ENCODE measurements at regions not wholly inside any gene's neighbourhood (a gene's known extent, or its start where the extent isn't known, plus 50 kb on each side); places are given as distances from the start of the nearest gene placed in this dataset.
A peak's percentile ranks its signal among the peaks of the same experiment; 100 is the strongest.
"Not testable (repeated sequence)": the region's sequence is repeated elsewhere in the genome, so short reads cannot be mapped to it uniquely, and the experiment has no call there.

GRCh38 chrX:129007631-129008030, 515.7 kb downstream of the SMARCA1 start:
- no peak overlapping the region for H3K4me3 Mint-ChIP-seq
- CTCF ChIA-PET = no interaction called here
- H3K9me3 Mint-ChIP-seq = no peaks in the 10 kb centered on the region
- DNase-seq = no peak
- no peaks in the 10 kb centered on the region for H3K4me1 Mint-ChIP-seq
- H3K27me3 Mint-ChIP-seq = no peaks in the 10 kb centered on the region
- H3K36me3 Mint-ChIP-seq = no peaks in the 10 kb centered on the region
- no peak overlapping the region for H3K27ac Mint-ChIP-seq

DNA sequence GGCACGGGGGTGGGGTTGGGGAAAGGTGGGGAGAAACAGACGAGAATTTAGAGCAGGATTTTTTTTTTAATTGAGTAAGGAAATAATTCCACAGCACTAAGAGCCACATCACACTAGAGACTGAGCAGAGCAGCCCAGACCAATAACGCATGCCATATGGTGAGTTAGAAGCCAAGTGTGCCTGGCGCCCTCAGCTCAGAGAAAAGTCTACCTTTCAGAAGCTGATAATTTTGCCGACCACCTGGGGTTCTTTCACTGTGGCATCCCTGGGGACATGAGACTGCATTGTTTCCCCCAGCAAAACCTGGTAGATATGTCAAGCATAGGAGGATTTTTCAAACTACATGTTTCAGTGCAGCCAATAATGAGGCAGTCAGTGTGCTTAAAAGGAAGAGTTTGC, 516.8 kb downstream of the SMARCA1 start:
- H3K9me3 Mint-ChIP-seq = no peaks in the 10 kb centered on the region
- no peak for DNase-seq
- no peaks in the 10 kb centered on the region for H3K4me1 Mint-ChIP-seq
- no peak overlapping the region for H3K27ac Mint-ChIP-seq
- H3K36me3 Mint-ChIP-seq = no peaks in the 10 kb centered on the region
- CTCF ChIA-PET = no interaction called here
- H3K4me3 Mint-ChIP-seq = no peak overlapping the region
- H3K27me3 Mint-ChIP-seq = no peaks in the 10 kb centered on the region

DNA sequence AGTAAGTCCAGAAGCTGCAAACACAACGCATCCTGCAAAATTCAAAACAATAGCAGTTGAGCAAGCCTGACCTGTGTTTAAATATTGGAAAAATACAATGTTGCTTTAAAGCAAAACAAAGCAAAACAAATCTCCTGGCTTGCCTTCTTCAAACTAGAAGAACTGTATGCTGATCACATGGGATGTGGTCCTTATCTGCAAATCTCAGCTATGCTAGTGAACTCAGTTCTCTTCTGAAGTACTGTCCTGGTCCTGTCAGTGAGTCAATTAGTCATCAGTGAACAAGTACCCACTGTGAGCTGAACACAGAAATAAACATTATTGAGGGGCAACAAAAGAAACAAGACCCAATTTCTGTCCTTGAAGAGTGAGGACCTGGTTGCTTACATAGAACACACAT, 522.5 kb downstream of the SMARCA1 start:
- Mint-ChIP-seq H3K36me3 (no peaks in the 10 kb centered on the region), H3K4me1 (no peaks in the 10 kb centered on the region), H3K4me3 (no peak overlapping the region), H3K27me3 (no peaks in the 10 kb centered on the region), H3K9me3 (no peaks in the 10 kb centered on the region), H3K27ac (no peak overlapping the region)
- DNase-seq = no peak
- CTCF ChIA-PET = no interaction called here

DNA sequence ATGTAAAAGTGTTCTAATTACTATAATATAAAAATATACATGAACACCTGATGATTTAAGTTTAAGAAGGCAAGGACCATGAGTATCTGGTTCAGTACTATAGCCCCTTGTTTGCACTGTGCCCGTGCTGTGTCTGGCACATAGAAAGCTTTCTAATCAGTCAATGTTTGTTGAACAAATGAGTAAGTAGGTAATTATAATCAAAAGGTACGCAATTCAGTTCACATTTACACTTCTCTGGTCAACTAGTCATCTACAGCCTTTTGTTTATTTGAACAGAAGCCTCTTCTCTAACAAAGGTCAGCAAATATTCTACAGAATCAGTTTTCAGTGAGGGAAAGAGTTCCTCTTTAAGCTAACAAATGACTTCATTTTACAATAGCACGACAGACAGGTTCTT, 523.3 kb downstream of the SMARCA1 start:
- no peaks in the 10 kb centered on the region for H3K4me1 Mint-ChIP-seq
- H3K36me3 Mint-ChIP-seq = no peaks in the 10 kb centered on the region
- H3K9me3 Mint-ChIP-seq = no peaks in the 10 kb centered on the region
- H3K27ac Mint-ChIP-seq = no peak overlapping the region
- CTCF ChIA-PET = no interaction called here
- DNase-seq = no peak
- no peak overlapping the region for H3K4me3 Mint-ChIP-seq
- no peaks in the 10 kb centered on the region for H3K27me3 Mint-ChIP-seq

DNA sequence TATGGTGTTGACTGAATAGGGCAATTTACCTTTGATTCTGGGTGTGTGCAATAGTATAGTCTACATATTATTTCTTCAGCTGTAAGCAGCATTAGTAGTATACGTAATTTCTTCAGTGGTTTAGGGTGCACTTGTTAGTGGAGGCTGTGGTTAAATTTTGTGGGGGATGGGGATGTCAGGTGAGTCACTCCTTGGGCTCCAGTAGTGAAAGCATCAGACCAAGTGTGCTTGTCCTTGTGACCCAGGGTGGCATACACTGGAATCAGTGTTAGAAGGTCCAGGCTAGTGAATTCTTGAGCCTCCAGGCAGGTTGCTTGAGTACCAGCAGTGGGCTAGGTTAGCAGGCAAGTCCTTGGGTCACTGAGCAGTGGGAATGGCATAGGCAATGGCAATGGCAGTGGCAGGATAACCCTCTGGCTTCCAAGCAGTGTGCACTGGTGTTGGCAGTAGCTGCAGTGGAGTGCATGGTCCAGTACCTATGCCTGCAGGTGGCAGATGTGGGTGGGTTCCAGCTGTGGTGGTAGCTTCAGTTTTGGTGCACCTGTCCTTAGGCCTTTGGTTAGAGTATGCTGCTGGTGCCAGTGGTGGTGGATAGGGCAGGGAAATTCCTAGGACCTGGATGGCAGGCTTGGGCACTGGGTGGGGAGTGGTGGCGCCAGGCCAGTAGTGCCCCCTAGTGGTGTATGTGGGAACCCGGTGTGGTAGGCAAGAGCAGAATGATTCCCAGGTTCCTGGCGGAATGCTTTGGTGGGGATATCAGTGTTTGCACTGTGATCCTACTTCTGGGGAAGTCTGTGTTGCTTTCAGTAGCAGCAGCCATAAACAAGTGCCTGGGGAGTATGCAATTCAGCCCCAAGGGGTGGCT, 531.0 kb downstream of the SMARCA1 start:
- DNase-seq = peak; percentile 18
- Mint-ChIP-seq H3K27me3 (no peaks in the 10 kb centered on the region), H3K4me1 (no peaks in the 10 kb centered on the region), H3K4me3 (no peak overlapping the region), H3K36me3 (no peaks in the 10 kb centered on the region), H3K27ac (no peak overlapping the region), H3K9me3 (peaks cover 2% of the 10 kb centered on the region)
- CTCF ChIA-PET = no interaction called here

GRCh38 chrX:128975745-128976144, 547.5 kb downstream of the SMARCA1 start:
- Mint-ChIP-seq H3K9me3 (no peaks in the 10 kb centered on the region), H3K27ac (no peak overlapping the region), H3K4me1 (no peaks in the 10 kb centered on the region), H3K27me3 (no peaks in the 10 kb centered on the region), H3K4me3 (no peak overlapping the region), H3K36me3 (no peaks in the 10 kb centered on the region)
- CTCF ChIA-PET = no interaction called here
- peak; percentile 31 for DNase-seq

- H3K36me3 Mint-ChIP-seq = no peaks in the 10 kb centered on the region
These were observed 550.3 kb downstream of the SMARCA1 start for GRCh38 chrX:128973033-128973432.

DNA sequence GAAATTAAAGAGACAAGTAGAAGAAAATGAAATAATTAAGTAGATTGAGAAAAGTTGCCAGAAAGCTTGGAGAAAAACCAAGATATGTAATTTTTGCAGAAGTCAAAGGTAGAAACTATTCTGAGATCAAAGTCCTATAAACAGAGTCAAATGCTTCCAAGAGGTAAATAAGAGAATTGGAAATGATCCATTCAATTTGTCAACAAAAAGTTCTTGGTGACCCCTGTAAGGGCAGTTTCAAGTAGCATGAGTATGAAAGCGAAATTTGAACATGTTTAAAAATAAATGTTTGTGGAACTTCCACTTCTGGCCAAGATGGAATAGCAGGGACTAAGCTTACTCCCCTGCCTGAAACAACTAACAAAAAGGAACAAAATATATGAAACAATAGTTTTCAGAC, 562.0 kb downstream of the SMARCA1 start:
- Mint-ChIP-seq H3K36me3 (no peaks in the 10 kb centered on the region), H3K27ac (no peak overlapping the region), H3K4me3 (no peak overlapping the region), H3K9me3 (no peaks in the 10 kb centered on the region), H3K27me3 (no peaks in the 10 kb centered on the region), H3K4me1 (no peaks in the 10 kb centered on the region)
- CTCF ChIA-PET = no interaction called here
- no peak for DNase-seq

More at GRCh38 chrX:128973033-128973432, 550.3 kb downstream of the SMARCA1 start:
- Mint-ChIP-seq H3K27ac (no peak overlapping the region), H3K4me3 (no peak overlapping the region), H3K27me3 (no peaks in the 10 kb centered on the region), H3K9me3 (no peaks in the 10 kb centered on the region), H3K4me1 (no peaks in the 10 kb centered on the region)
- CTCF ChIA-PET = no interaction called here
- no peak for DNase-seq

DNA sequence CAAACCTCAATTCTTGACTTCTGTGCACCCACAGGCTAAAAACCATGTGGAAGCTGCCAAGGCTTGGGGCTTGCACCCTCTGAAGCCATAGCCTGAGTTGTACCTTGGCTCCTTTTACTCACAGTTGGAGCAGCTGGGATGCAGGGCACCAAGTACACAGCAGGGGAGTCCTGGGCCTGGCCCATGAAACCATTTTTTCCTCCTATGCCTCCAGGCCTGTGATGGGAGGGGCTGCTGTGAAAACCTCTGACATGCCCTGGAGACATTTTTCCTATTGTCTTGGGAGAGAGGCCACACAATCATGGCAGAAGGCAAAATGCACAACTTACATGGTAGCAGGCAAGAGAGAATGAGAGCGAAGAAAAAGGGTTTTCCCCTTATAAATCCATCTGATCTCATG, 568.6 kb downstream of the SMARCA1 start:
- CTCF ChIA-PET, DNase-seq, H3K27me3 Mint-ChIP-seq, H3K4me3 Mint-ChIP-seq, H3K9me3 Mint-ChIP-seq, H3K27ac Mint-ChIP-seq, H3K36me3 Mint-ChIP-seq, H3K4me1 Mint-ChIP-seq: not testable (repeated sequence)

DNA sequence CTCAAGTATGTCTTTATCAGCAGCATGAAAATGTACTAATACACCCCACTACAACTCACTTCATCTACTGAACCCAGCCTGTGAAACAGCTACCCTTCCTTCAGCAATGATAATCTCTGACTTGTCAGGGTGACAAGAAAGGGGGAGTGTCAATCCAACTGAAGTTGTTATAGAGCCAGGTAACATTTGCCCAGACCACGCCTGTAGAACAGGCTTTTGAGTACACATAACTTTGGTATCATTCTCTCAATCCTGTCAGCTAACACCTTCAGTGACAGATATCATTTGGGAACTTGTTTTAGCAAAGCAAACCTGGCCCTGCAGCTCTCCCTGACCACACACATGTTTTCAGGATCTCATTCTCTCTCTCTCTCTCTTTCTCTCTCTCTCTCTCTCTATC, 592.2 kb downstream of the SMARCA1 start:
- CTCF ChIA-PET = no interaction called here
- Mint-ChIP-seq H3K36me3 (no peaks in the 10 kb centered on the region), H3K27ac (no peak overlapping the region), H3K4me3 (no peak overlapping the region), H3K9me3 (no peaks in the 10 kb centered on the region), H3K27me3 (no peaks in the 10 kb centered on the region), H3K4me1 (no peaks in the 10 kb centered on the region)
- no peak for DNase-seq

GRCh38 chrX:128929271-128930057, 593.8 kb downstream of the SMARCA1 start:
- Mint-ChIP-seq H3K4me3 (no peak overlapping the region), H3K36me3 (no peaks in the 10 kb centered on the region), H3K27ac (no peak overlapping the region), H3K27me3 (no peaks in the 10 kb centered on the region), H3K9me3 (no peaks in the 10 kb centered on the region), H3K4me1 (no peaks in the 10 kb centered on the region)
- CTCF ChIA-PET = no interaction called here
- DNase-seq = no peak

DNA sequence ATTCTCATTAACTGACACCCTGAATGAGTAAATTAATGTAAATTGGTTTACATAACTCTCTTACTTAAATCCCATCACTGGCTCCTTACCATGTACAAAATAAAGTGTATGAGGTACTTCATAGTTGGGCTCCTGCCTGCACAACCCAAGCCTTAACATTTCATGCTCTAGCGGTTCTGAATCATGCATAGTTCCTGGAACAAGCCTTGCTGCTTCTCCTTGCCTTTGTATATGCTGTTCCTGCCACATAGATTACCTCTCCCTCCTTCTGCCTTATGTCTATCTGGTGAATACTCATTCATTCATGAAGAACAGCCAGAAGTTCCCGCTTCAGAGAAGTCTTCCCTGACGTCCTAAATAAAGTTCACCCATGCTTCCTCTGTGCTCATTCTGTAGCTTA, 594.7 kb downstream of the SMARCA1 start:
- H3K36me3 Mint-ChIP-seq = no peaks in the 10 kb centered on the region
- no peaks in the 10 kb centered on the region for H3K27me3 Mint-ChIP-seq
- CTCF ChIA-PET = no interaction called here
- no peaks in the 10 kb centered on the region for H3K9me3 Mint-ChIP-seq
- no peaks in the 10 kb centered on the region for H3K4me1 Mint-ChIP-seq
- H3K27ac Mint-ChIP-seq = no peak overlapping the region
- DNase-seq = no peak
- H3K4me3 Mint-ChIP-seq = no peak overlapping the region

- Mint-ChIP-seq H3K36me3 (no peaks in the 10 kb centered on the region), H3K9me3 (no peaks in the 10 kb centered on the region), H3K27ac (no peak overlapping the region), H3K4me1 (no peaks in the 10 kb centered on the region), H3K4me3 (no peak overlapping the region), H3K27me3 (no peaks in the 10 kb centered on the region)
- CTCF ChIA-PET = no interaction called here
- DNase-seq = no peak
These were observed 595.9 kb downstream of the SMARCA1 start for GRCh38 chrX:128927363-128927762.

DNA sequence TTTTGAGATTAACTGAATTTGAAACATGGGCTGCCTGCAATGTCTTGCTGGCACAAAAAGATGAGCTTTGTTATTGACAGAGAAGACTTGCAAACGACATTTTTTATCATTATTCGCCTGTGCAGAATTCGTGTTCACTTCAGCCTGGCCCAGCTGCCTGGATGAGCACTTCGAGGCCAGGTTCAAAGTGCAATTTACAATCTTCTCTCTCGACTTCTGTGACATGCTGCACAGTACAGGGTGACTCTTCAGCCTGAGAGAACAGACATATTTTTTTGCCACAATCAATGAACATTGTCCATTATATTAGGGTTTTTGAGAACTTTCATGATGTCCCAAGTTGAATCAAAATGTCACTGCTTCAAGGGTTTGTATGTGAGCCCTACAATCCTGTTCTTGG, 616.5 kb downstream of the SMARCA1 start:
- H3K4me3 Mint-ChIP-seq = no peak overlapping the region
- H3K36me3 Mint-ChIP-seq = no peaks in the 10 kb centered on the region
- CTCF ChIA-PET = no interaction called here
- no peaks in the 10 kb centered on the region for H3K4me1 Mint-ChIP-seq
- no peak overlapping the region for H3K27ac Mint-ChIP-seq
- no peak for DNase-seq
- no peaks in the 10 kb centered on the region for H3K27me3 Mint-ChIP-seq
- H3K9me3 Mint-ChIP-seq = no peaks in the 10 kb centered on the region

DNA sequence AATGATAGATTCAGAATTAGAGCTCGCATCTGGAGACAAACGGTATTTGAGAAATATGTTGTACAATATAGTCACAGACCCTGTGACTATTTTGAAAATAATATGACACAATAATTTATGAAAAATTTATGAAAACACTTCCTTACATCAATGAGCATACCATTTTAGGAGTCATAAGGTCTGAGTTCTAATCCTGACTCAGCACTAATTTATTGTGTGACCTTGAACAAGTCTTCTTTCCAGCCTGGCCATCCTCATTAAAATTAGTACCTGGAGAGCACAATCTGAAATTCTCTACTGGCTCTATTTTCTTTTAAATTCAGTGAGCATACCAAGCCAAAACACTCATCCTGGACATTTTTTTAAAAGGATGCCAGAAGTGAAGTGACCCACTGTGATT, 622.3 kb downstream of the SMARCA1 start:
- Mint-ChIP-seq H3K4me1 (no peaks in the 10 kb centered on the region), H3K9me3 (no peaks in the 10 kb centered on the region)
- CTCF ChIA-PET = no interaction called here

More for the DNA sequence above, 622.3 kb downstream of the SMARCA1 start:
- Mint-ChIP-seq H3K4me3 (no peak overlapping the region), H3K27ac (no peak overlapping the region), H3K27me3 (no peaks in the 10 kb centered on the region), H3K36me3 (no peaks in the 10 kb centered on the region)
- DNase-seq = no peak

All from activated naive CD4-positive, alpha-beta T cell treated with anti-CD3 and anti-CD28 coated beads, Interleukin-2, amount 10 ng/mL, durations not matched to agents 7 days and 5 days (primary cell).